ENCODE measurements at regions not wholly inside any gene's neighbourhood (a gene's known extent, or its start where the extent isn't known, plus 50 kb on each side); places are given as distances from the start of the nearest gene placed in this dataset.

- DNase-seq (ENCODE audit: low spot score): no peak
Measured at GRCh38 chr2:41990245-41990644, 57.6 kb upstream of the PKDCC start.

GRCh38 chr2:41990688-41991087 is 57.1 kb upstream of the PKDCC start:
- no peak for DNase-seq (ENCODE audit: low spot score)

- no peak for DNase-seq (ENCODE audit: low spot score)
Measured at GRCh38 chr2:41992056-41992642, 55.7 kb upstream of the PKDCC start.

GRCh38 chr2:41992671-41993434 is 55.0 kb upstream of the PKDCC start:
- no peak for DNase-seq (ENCODE audit: low spot score)

- DNase-seq (ENCODE audit: low spot score): no peak
Measured at GRCh38 chr2:41993435-41993925, 54.3 kb upstream of the PKDCC start.

- no peak for DNase-seq (ENCODE audit: low spot score)
Measured at GRCh38 chr2:41994233-41994637, 53.6 kb upstream of the PKDCC start.

- no peak for DNase-seq (ENCODE audit: low spot score)
Measured at GRCh38 chr2:41994661-41995060, 53.2 kb upstream of the PKDCC start.

- DNase-seq (ENCODE audit: low spot score): no peak
Measured at GRCh38 chr2:41997561-41997960, 50.3 kb upstream of the PKDCC start.
